WERI-Rb-1 (cell line): ENCODE measurements at regions not wholly inside any gene's neighbourhood (a gene's known extent, or its start where the extent isn't known, plus 50 kb on each side); places are given as distances from the start of the nearest gene placed in this dataset.

Source experiments
- DNase-seq: peaks from one replicate; pipeline ENCODE4 v3.0.0-alpha.2; 2020
- H3K27ac ChIP-seq: fragments of 250-450 bp; sonication (Bioruptor Pico); 2 replicates; pipeline ENCODE4 v1.5.1; 2020; ENCODE audit warnings: mild to moderate bottlenecking, moderate library complexity
- H3K27me3 ChIP-seq: fragments of 250-450 bp; sonication (Bioruptor Pico); 2 replicates; pipeline ENCODE4 v1.5.1; 2021; ENCODE audit warnings: mild to moderate bottlenecking, low read depth, moderate library complexity; ENCODE audit not compliant: insufficient read depth, severe bottlenecking
- H3K36me3 ChIP-seq: fragments of 250-450 bp; sonication (Bioruptor Pico); 2 replicates; pipeline ENCODE4 v1.5.1; 2020; ENCODE audit warnings: mild to moderate bottlenecking, moderate library complexity
- H3K4me3 ChIP-seq: 2 replicates; pipeline ENCODE4 v1.5.1; 2011; ENCODE audit warnings: low read depth, mild to moderate bottlenecking, control low read depth, low read length
- H3K9me3 ChIP-seq: fragments of 250-450 bp; sonication (Bioruptor Pico); 2 replicates; pipeline ENCODE4 v1.5.1; 2021; ENCODE audit warnings: mild to moderate bottlenecking, moderate library complexity; ENCODE audit not compliant: severe bottlenecking
- TF ChIP-seq, protein P1 (sequence below): IDR thresholded peaks from 2 replicates; pipeline ENCODE4 v1.5.1; 2011; ENCODE audit warnings: low read depth, mild to moderate bottlenecking, control low read depth, inconsistent platforms, low read length

DNA sequence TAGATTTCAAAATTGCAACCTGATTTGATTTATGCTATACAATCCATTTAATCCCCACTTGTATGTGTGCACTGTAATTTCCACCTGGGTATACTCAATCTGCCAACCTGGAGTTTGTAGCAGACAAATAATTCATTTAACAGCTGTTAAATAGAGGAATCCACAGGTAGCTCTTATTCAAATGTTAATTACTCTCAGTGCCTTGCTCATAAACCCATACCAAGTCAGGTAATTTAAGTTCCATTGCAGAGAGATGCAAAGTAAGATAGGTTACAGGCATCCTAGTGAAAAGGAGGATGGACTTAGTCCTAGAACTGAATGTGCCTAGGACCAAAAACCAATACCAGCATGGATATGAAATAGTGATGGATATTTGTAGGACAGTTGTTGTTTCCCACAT is 674.2 kb downstream of the TBL1XR1 start:
- no peaks in the 10 kb centered on the region for H3K9me3 ChIP-seq
- DNase-seq, result no peak
- no peaks in the 10 kb centered on the region for H3K27me3 ChIP-seq
- H3K27ac ChIP-seq, result no peak overlapping the region
- no peak overlapping the region for H3K4me3 ChIP-seq
- TF ChIP-seq, protein P1, sequence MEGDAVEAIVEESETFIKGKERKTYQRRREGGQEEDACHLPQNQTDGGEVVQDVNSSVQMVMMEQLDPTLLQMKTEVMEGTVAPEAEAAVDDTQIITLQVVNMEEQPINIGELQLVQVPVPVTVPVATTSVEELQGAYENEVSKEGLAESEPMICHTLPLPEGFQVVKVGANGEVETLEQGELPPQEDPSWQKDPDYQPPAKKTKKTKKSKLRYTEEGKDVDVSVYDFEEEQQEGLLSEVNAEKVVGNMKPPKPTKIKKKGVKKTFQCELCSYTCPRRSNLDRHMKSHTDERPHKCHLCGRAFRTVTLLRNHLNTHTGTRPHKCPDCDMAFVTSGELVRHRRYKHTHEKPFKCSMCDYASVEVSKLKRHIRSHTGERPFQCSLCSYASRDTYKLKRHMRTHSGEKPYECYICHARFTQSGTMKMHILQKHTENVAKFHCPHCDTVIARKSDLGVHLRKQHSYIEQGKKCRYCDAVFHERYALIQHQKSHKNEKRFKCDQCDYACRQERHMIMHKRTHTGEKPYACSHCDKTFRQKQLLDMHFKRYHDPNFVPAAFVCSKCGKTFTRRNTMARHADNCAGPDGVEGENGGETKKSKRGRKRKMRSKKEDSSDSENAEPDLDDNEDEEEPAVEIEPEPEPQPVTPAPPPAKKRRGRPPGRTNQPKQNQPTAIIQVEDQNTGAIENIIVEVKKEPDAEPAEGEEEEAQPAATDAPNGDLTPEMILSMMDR, result no peak
- no peaks in the 10 kb centered on the region for H3K36me3 ChIP-seq

DNA sequence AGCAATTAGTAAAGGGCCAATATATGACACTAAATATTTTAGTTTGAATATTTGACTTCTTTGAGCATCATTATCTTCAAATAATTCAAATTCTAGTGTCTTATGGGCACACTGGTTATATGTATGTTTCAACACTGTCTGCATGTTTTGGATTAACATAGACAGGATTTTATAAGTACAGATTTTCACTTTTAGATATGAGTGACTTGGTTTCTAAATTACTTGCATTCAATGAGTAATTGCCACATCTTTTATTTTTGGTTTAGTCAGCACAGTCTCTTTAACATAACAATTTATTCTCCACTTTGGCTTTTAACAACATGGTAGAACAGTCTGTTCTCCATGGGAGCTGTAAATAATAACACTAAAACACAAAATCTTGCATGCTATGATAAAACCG is 674.8 kb downstream of the TBL1XR1 start:
- no peak for DNase-seq
- TF ChIP-seq, protein P1, result no peak
- H3K36me3 ChIP-seq, result no peaks in the 10 kb centered on the region
- no peaks in the 10 kb centered on the region for H3K9me3 ChIP-seq
- H3K4me3 ChIP-seq, result no peak overlapping the region
- H3K27me3 ChIP-seq, result no peaks in the 10 kb centered on the region
- no peak overlapping the region for H3K27ac ChIP-seq

DNA sequence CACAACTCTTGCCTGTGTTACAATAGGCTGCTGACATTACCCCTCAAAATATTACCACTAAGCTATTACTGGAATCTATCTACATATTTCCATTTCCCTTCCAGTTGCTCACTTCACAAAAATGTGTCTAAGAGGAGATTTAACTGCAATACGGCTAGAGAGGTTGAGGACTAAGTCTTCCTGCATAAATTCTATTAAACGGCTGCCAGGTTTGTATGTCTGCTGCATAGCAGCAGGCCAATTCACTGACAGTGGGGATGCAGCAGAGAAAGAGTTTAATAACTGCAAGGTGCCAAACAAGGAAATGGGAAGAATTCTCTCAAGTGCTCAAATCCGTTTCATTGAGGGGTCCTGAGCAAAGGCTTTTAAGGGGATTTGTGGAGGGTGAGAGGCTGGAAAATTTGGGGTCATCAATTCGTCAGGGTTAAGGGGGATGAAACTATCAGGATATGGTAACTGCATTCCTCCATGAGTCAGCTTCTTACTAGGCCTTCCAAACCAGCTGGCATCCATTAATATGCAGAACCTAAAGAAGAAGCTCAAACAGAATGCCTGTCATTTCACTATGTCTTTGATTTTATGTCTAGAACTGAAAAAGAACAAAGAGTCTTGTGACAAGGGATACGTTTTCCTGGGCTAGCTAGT is 675.6 kb downstream of the TBL1XR1 start:
- Histone ChIP-seq H3K36me3 (no peaks in the 10 kb centered on the region), H3K27ac (no peak overlapping the region), H3K27me3 (no peaks in the 10 kb centered on the region), H3K4me3 (no peak overlapping the region), H3K9me3 (no peaks in the 10 kb centered on the region)
- DNase-seq, result no peak
- TF ChIP-seq, protein P1, result no peak

DNA sequence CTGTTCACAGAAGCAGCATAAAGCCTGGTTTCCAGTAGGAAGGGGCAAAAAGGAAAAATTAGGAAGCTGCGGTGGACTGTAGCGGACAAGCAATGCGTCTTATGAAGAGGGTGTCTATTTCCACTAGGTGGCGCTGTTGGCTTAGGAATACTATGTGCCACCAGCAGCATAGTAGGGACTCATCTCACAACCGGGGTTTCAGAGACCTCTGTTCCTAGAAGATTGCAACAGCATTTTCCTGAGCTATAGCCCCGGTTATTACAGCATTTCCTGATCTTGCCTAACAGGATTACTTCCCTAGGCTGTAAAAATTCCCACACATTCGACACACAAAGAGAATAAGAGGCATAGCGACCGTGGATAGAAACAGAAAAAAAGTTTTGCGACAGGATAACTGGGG is 683.0 kb downstream of the TBL1XR1 start:
- DNase-seq, result peak; percentile 61
- Histone ChIP-seq H3K27ac (no peak overlapping the region), H3K36me3 (no peaks in the 10 kb centered on the region), H3K27me3 (no peaks in the 10 kb centered on the region), H3K4me3 (no peak overlapping the region), H3K9me3 (peaks cover 11% of the 10 kb centered on the region)
- TF ChIP-seq, protein P1, result peak; percentile 69

DNA sequence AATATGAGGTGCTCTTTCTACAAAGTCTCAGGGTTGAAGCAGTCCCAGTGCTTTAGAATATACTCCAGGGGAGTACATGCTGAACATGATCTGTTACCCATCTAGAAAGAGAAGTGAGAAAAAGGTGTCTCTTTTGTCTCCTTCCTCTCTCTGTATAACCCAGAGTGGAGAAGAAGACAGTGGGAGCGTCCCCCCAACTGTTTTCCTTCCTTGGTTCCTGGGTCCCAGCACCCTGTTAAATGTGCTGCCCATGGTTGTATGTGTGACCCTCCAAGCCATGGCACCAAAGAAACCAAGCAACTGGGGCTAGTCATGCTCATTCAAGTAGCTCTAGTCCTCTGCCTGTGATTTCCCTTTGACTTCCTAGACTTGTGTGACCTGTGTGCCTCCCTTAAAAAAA is 683.7 kb downstream of the TBL1XR1 start:
- H3K4me3 ChIP-seq, result no peak overlapping the region
- H3K9me3 ChIP-seq, result peaks cover 11% of the 10 kb centered on the region
- no peak overlapping the region for H3K27ac ChIP-seq
- TF ChIP-seq, protein P1, result no peak
- H3K36me3 ChIP-seq, result no peaks in the 10 kb centered on the region
- H3K27me3 ChIP-seq, result no peaks in the 10 kb centered on the region
- no peak for DNase-seq

DNA sequence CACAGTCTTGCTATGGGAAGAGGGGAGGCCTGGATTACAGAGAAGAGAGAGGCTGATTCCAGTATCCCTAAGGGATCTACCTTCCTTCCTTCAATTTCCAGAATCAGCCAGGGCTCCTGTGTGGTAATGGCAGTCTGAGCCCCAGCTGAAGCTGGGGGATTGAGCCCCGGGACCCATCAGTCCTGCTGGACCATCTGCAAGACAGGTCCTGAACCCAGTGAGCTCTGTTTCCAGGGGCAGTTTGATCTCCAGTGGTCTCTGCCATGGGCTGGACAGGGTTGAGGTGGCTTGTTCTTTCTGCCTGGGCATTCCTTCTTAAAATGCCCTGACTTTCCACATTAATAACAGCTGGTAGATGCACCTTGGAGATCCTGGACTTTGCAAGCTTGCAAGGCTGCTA is 685.2 kb downstream of the TBL1XR1 start:
- Histone ChIP-seq H3K9me3 (peaks cover 11% of the 10 kb centered on the region), H3K27me3 (no peaks in the 10 kb centered on the region), H3K4me3 (no peak overlapping the region), H3K27ac (no peak overlapping the region), H3K36me3 (no peaks in the 10 kb centered on the region)
- TF ChIP-seq, protein P1, result no peak
- DNase-seq, result no peak
